Endothelial cell of umbilical vein (primary cell): ENCODE measurements at regions not wholly inside any gene's neighbourhood (a gene's known extent, or its start where the extent isn't known, plus 50 kb on each side); places are given as distances from the start of the nearest gene placed in this dataset.

ENCODE experiments used
- BruUV-seq: library from RNA; stranded (reverse); fragments of 400-500 nt; replicated peaks from 2 replicates; lab custom pipeline; 2021; lab: Mats Ljungman, UMichigan
- CTCF ChIA-PET: fragments of 300-600, 350-600 bp; sonication (Branson Sonifier 250); formaldehyde crosslinking; loops from one replicate; lab custom pipeline; 2021; ENCODE audit warnings: antibody characterized with exemption, inconsistent platforms; lab: Charles Lee
- POLR2A ChIA-PET: fragments of 300-600, 350-600 bp; sonication (Branson Sonifier 250); formaldehyde crosslinking; loops from one replicate; lab custom pipeline; 2021; ENCODE audit warnings: antibody characterized with exemption, inconsistent platforms; lab: Charles Lee
- DNase-seq: peaks from one replicate; pipeline ENCODE4 v3.0.0-alpha.2; 2011; ENCODE audit warnings: low read depth, low spot score
- FAIRE-seq: peaks from 2 replicates; lab custom pipeline; 2011; peaks lifted over from hg19 to GRCh38; lab: Jason Lieb, UNC
- H2AFZ ChIP-seq: 2 replicates; pipeline ENCODE4 v1.6.0; 2012; ENCODE audit warnings: low read depth, low read length, control low read depth, inconsistent platforms
- H3K27ac ChIP-seq: 2 replicates; pipeline ENCODE4 v1.5.1; 2011; ENCODE audit warnings: low read depth, mild to moderate bottlenecking, control low read depth, low read length, moderate library complexity; ENCODE audit not compliant: insufficient read depth
- H3K27me3 ChIP-seq, 2 experiments: 2 replicates each; pipeline versions ENCODE4 v1.6.0 to v1.6.1; 2011; ENCODE audit warnings: low read length in 2 of 2, mixed read lengths in 1 of 2; ENCODE audit not compliant: control insufficient read depth in 2 of 2, insufficient read depth in 2 of 2
- H3K36me3 ChIP-seq, 2 experiments: 2 replicates in 1 of 2; 3 replicates in 1 of 2; pipeline ENCODE4 v1.5.1; 2011; ENCODE audit warnings: low read length in 2 of 2, mild to moderate bottlenecking in 1 of 2, moderate library complexity in 1 of 2; ENCODE audit not compliant: control insufficient read depth in 2 of 2, insufficient read depth in 2 of 2; ENCODE audit errors: extremely low read depth in 1 of 2
- H3K4me1 ChIP-seq: 3 replicates; pipeline ENCODE4 v1.5.1; 2011; ENCODE audit warnings: mild to moderate bottlenecking, low read length; ENCODE audit not compliant: control insufficient read depth, insufficient read depth; ENCODE audit errors: extremely low read depth
- H3K4me2 ChIP-seq: 2 replicates; pipeline ENCODE4 v1.6.1; 2011; ENCODE audit warnings: low read length, control low read depth, mixed read lengths; ENCODE audit not compliant: insufficient read depth
- H3K4me3 ChIP-seq, 3 experiments: fragments of 200-600 bp in 1 of 3; sonication (generic), shearing (Covaris generic) in 1 of 3; replicated peaks in 1 of 3; 2 replicates each; pipeline ENCODE4 v1.5.1; 2011 to 2016; ENCODE audit warnings: control low read depth in 3 of 3, low read length in 3 of 3, mild to moderate bottlenecking in 2 of 3, inconsistent platforms in 1 of 3, low read depth in 1 of 3, moderate library complexity in 1 of 3; ENCODE audit not compliant: insufficient read depth in 1 of 3
- H3K79me2 ChIP-seq: 2 replicates; pipeline ENCODE4 v1.6.0; 2012; ENCODE audit warnings: low read length, inconsistent platforms; ENCODE audit not compliant: control insufficient read depth, insufficient read depth
- H3K9ac ChIP-seq: replicated peaks from 2 replicates; pipeline ENCODE3; 2011; ENCODE audit warnings: low read length, control low read depth; ENCODE audit not compliant: insufficient read depth; ENCODE audit errors: extremely low read depth
- H3K9me1 ChIP-seq: replicated peaks from 3 replicates; pipeline ENCODE4 v1.6.0; 2011; ENCODE audit warnings: mild to moderate bottlenecking, low read length; ENCODE audit not compliant: control insufficient read depth, insufficient read depth; ENCODE audit errors: extremely low read depth
- H3K9me3 ChIP-seq: replicated peaks from 2 replicates; pipeline ENCODE4 v1.5.1; 2012; ENCODE audit warnings: low read length, inconsistent platforms; ENCODE audit not compliant: control insufficient read depth, insufficient read depth
- H4K20me1 ChIP-seq: replicated peaks from 2 replicates; pipeline ENCODE3; 2011; ENCODE audit warnings: mild to moderate bottlenecking, low read length; ENCODE audit not compliant: control insufficient read depth, insufficient read depth; ENCODE audit errors: extremely low read depth
- CTCF ChIP-seq, 2 donors: IDR thresholded peaks; 1 replicate in 1 of 2; 2 replicates in 1 of 2; pipeline ENCODE4 v1.5.1; 2011; ENCODE audit warnings: low read length in 2 of 2, mild to moderate bottlenecking in 2 of 2, moderate library complexity in 2 of 2, control low read depth in 1 of 2, inconsistent platforms in 1 of 2, low read depth in 1 of 2; ENCODE audit not compliant: insufficient read depth in 1 of 2; ENCODE audit errors: extremely low read depth in 1 of 2
- EZH2 ChIP-seq: IDR thresholded peaks from 2 replicates; pipeline ENCODE4 v1.6.1; 2012; ENCODE audit warnings: borderline replicate concordance, low read depth, mild to moderate bottlenecking, moderate library complexity, low read length, inconsistent platforms; ENCODE audit not compliant: severe bottlenecking
- FOS ChIP-seq: IDR thresholded peaks from 2 replicates; pipeline ENCODE4 v1.6.1; 2011; ENCODE audit warnings: mild to moderate bottlenecking, low read length, moderate library complexity, borderline replicate concordance; ENCODE audit not compliant: insufficient read depth
- JUN ChIP-seq: IDR thresholded peaks from 2 replicates; pipeline ENCODE4 v1.6.1; 2011; ENCODE audit warnings: borderline replicate concordance, low read depth; ENCODE audit not compliant: insufficient read length, insufficient read depth
- POLR2A ChIP-seq: IDR thresholded peaks from 2 replicates; pipeline ENCODE4 v1.6.1; 2012; ENCODE audit warnings: low read depth, mild to moderate bottlenecking, control low read depth, low read length
- dilution Hi-C: fragments of 300-500 bp; cut with MboI; formaldehyde crosslinking; loops from one replicate; pipeline ENCODE4 v1.15.0; 2019; ENCODE audit warnings: low sequenced_read_pairs; ENCODE audit not compliant: extremely low pct_ligation_motif_present
- intact Hi-C: fragments of 100-400 bp; cut with micrococcal nuclease; formaldehyde crosslinking; loops from one replicate; pipeline ENCODE4 v1.10.0; 2022

- CTCF ChIA-PET = no interaction called here
- Histone ChIP-seq H3K9me3 (no peaks in the 10 kb centered on the region), H3K4me3 (no peak overlapping the region), H3K4me2 (no peak overlapping the region), H2AFZ (no peak overlapping the region), H3K36me3 (no peaks in the 10 kb centered on the region), H3K79me2 (no peaks in the 10 kb centered on the region), H4K20me1 (no peaks in the 10 kb centered on the region), H3K9ac (no peak overlapping the region), H3K9me1 (no peaks in the 10 kb centered on the region), H3K4me1 (no peaks in the 10 kb centered on the region), H3K27me3 (no peaks in the 10 kb centered on the region), H3K27ac (no peak overlapping the region)
- TF ChIP-seq POLR2A = no peak
- TF ChIP-seq JUN = no peak
- no peak for TF ChIP-seq FOS
- TF ChIP-seq EZH2 = no peak
- DNase-seq (no peak), FAIRE-seq (no peak)
- dilution Hi-C loops = no loop called here
- intact Hi-C loops = no loop called here
- no TSS peak for BruUV-seq
- POLR2A ChIA-PET = no interaction called here
These were observed 165.1 kb downstream of the GXYLT1 start for GRCh38 chr12:41979574-41979973.

- no peaks in the 10 kb centered on the region for H3K79me2 ChIP-seq
- TF ChIP-seq POLR2A = no peak
- TF ChIP-seq CTCF (IDR thresholded peaks at IDR 0.05; ENCODE audit: extremely low read depth in 1 of 2, insufficient read depth in 1 of 2, low read depth in 1 of 2, low read length in 2 of 2) = no peak
- no peak for TF ChIP-seq FOS
- no peak for TF ChIP-seq JUN
- intact Hi-C loops (no loop called here), dilution Hi-C loops (no loop called here)
- no peaks in the 10 kb centered on the region for H4K20me1 ChIP-seq
- no peak overlapping the region for H2AFZ ChIP-seq
- no TSS peak for BruUV-seq
- ChIA-PET POLR2A (no interaction called here), CTCF (interaction anchor here (1.3 kb wide), 1 partner anchor 9 kb away, joined by 3 read pairs; no protein-coding TSS in a partner anchor)
- no peak overlapping the region for H3K4me3 ChIP-seq
- H3K27me3 ChIP-seq = no peaks in the 10 kb centered on the region
- no peak overlapping the region for H3K4me2 ChIP-seq
- H3K27ac ChIP-seq = no peak overlapping the region
- H3K9me3 ChIP-seq = no peaks in the 10 kb centered on the region
- no peaks in the 10 kb centered on the region for H3K36me3 ChIP-seq
- no peaks in the 10 kb centered on the region for H3K4me1 ChIP-seq
- no peaks in the 10 kb centered on the region for H3K9me1 ChIP-seq
- H3K9ac ChIP-seq = no peak overlapping the region
- FAIRE-seq (no peak), DNase-seq (no peak)
These were observed 172.1 kb downstream of the GXYLT1 start for GRCh38 chr12:41972598-41972997.
